GM12878 (cell line): ENCODE measurements at regions not wholly inside any gene's neighbourhood (a gene's known extent, or its start where the extent isn't known, plus 50 kb on each side); places are given as distances from the start of the nearest gene placed in this dataset.

Source experiments
- ATAC-seq: fragments of 200-7000 bp; cut with Tn5 transposase; 3 replicates; pipeline ENCODE4 v1.9.1; 2020; ENCODE audit warnings: mild to moderate bottlenecking, moderate library complexity
- BruUV-seq: library from RNA; stranded (reverse); fragments of 400-500 nt; replicated peaks from 2 replicates; lab custom pipeline; 2021; lab: Mats Ljungman, UMichigan
- CTCF ChIA-PET: fragments of 300-600 bp; sonication (Branson Sonifier 250); formaldehyde crosslinking; extraction: SDS; loops from one replicate; lab custom pipeline; 2021; ENCODE audit warnings: inconsistent platforms; lab: Yijun Ruan, JAX
- POLR2A ChIA-PET: fragments of 350-600 bp; formaldehyde crosslinking; extraction: SDS; loops from one replicate; lab custom pipeline; 2021; ENCODE audit warnings: inconsistent platforms; lab: Charles Lee
- RAD21 ChIA-PET: fragments of 300-600 bp; sonication (Branson Sonifier 250); formaldehyde crosslinking; loops from one replicate; lab custom pipeline; 2023; ENCODE audit warnings: antibody characterized with exemption; ENCODE audit not compliant: unreplicated experiment; lab: Charles Lee
- SMC1A ChIA-PET: fragments of 300-600 bp; sonication (Branson Sonifier 250); formaldehyde crosslinking; loops from one replicate; lab custom pipeline; 2023; ENCODE audit not compliant: unreplicated experiment, uncharacterized antibody; lab: Charles Lee
- DNase-seq: peaks from one replicate; pipeline ENCODE4 v3.0.0-alpha.2; 2011; ENCODE audit warnings: low read depth, low spot score
- FAIRE-seq: peaks from 3 replicates; lab custom pipeline; 2011; peaks lifted over from hg19 to GRCh38; lab: Jason Lieb, UNC
- H2AFZ ChIP-seq: 2 replicates; pipeline ENCODE4 v1.6.0; 2011; ENCODE audit warnings: low read depth, low read length, control low read depth; ENCODE audit not compliant: control insufficient read depth
- H3K27ac ChIP-seq: 2 replicates; pipeline ENCODE4 v1.5.1; 2011; ENCODE audit warnings: control low read depth; ENCODE audit not compliant: control insufficient read depth, insufficient read depth
- H3K27me3 ChIP-seq, 2 experiments: replicated peaks in 1 of 2; 2 replicates each; pipeline versions ENCODE4 v1.6.0 to v1.6.1; 2011; ENCODE audit warnings: low read length in 1 of 2; ENCODE audit not compliant: control insufficient read depth in 2 of 2, insufficient read depth in 2 of 2
- H3K36me3 ChIP-seq, 2 experiments: 2 replicates each; pipeline ENCODE4 v1.5.1; 2011; ENCODE audit warnings: low read length in 1 of 2; ENCODE audit not compliant: control insufficient read depth in 2 of 2, insufficient read depth in 2 of 2
- H3K4me1 ChIP-seq: 2 replicates; pipeline ENCODE4 v1.6.1; 2011; ENCODE audit warnings: mild to moderate bottlenecking, low read length, moderate library complexity, mixed read lengths; ENCODE audit not compliant: control insufficient read depth, insufficient read depth
- H3K4me2 ChIP-seq: 2 replicates; pipeline ENCODE4 v1.6.0; 2011; ENCODE audit warnings: control low read depth; ENCODE audit not compliant: control insufficient read depth, insufficient read depth
- H3K4me3 ChIP-seq: fragments of 200-600 bp; sonication (generic); 2 replicates; pipeline ENCODE4 v1.5.1; 2016
- H3K79me2 ChIP-seq: 2 replicates; pipeline ENCODE4 v1.6.0; 2011; ENCODE audit warnings: low read length; ENCODE audit not compliant: control insufficient read depth, insufficient read depth
- H3K9ac ChIP-seq: 2 replicates; pipeline ENCODE4 v1.8.0; 2011; ENCODE audit warnings: low read length, control low read depth, mixed read lengths; ENCODE audit not compliant: control insufficient read depth, insufficient read depth
- H3K9me3 ChIP-seq: replicated peaks from 3 replicates; pipeline ENCODE4 v1.5.1; 2011; ENCODE audit warnings: mild to moderate bottlenecking, low read length; ENCODE audit not compliant: control insufficient read depth, insufficient read depth
- H4K20me1 ChIP-seq: 2 replicates; pipeline ENCODE4 v1.6.0; 2011; ENCODE audit not compliant: control insufficient read depth, insufficient read depth
- BHLHE40 ChIP-seq, 2 experiments: fragments of 450-650 bp in 1 of 2; IDR thresholded peaks; 2 replicates each; pipeline ENCODE4 v1.6.1; 2011 to 2017; ENCODE audit warnings: low read depth in 2 of 2, borderline replicate concordance in 1 of 2, improper control_type of control experiment in 1 of 2, low read length in 1 of 2, mild to moderate bottlenecking in 1 of 2
- CBFB ChIP-seq: IDR thresholded peaks from 2 replicates; pipeline ENCODE4 v1.6.1; 2016; ENCODE audit warnings: antibody characterized with exemption, low read depth
- CHD4 ChIP-seq: fragments of 200-600 bp; sonication (generic); IDR thresholded peaks from 2 replicates; pipeline ENCODE4 v1.6.1; 2016; ENCODE audit warnings: mild to moderate bottlenecking
- EED ChIP-seq: sonication (generic); IDR thresholded peaks from 2 replicates; pipeline ENCODE4 v1.6.1; 2016; ENCODE audit warnings: antibody characterized with exemption, low read depth
- GABPA ChIP-seq: IDR thresholded peaks from 2 replicates; pipeline ENCODE4 v1.6.1; 2014; ENCODE audit warnings: antibody characterized with exemption, low read depth, mild to moderate bottlenecking, inconsistent platforms
- NRF1 ChIP-seq: conservative IDR thresholded peaks from 2 replicates; pipeline ENCODE4 v1.6.1; 2011; ENCODE audit warnings: mild to moderate bottlenecking, low read depth, low read length, improper control_type of control experiment
- RUNX3 ChIP-seq: IDR thresholded peaks from 2 replicates; pipeline ENCODE4 v1.6.1; 2012; ENCODE audit warnings: low read length, inconsistent platforms
- SIN3A ChIP-seq: IDR thresholded peaks from 2 replicates; pipeline ENCODE4 v1.6.1; 2012; ENCODE audit warnings: low read depth, low read length, improper control_type of control experiment
- SREBF2 ChIP-seq: IDR thresholded peaks from 2 replicates; pipeline ENCODE4 v1.6.1; 2012; ENCODE audit warnings: mild to moderate bottlenecking, low read length
- WGBS: methylation state at CpG from one replicate; pipeline ENCODE4 v1.1.6; 2016; ENCODE audit warnings: low lambda C conversion rate; ENCODE audit not compliant: insufficient replicate concordance, insufficient coverage; ENCODE audit errors: missing lambda C conversion rate; 5-methylcytosine and 5-hydroxymethylcytosine counted together
- in situ Hi-C: fragments of 300-500 bp; cut with MboI; formaldehyde crosslinking; loops from 9 replicates; pipeline ENCODE4 v1.14.3; 2018; ENCODE audit warnings: mixed read lengths
- intact Hi-C: fragments of 100-400 bp; cut with micrococcal nuclease; formaldehyde crosslinking; loops from one replicate; pipeline ENCODE4 v1.14.2; 2022; ENCODE audit not compliant: unreplicated experiment
- TF ChIP-seq, protein P1 (sequence below): fragments of 450-650 bp; IDR thresholded peaks from 2 replicates; pipeline ENCODE4 v1.6.1; 2017; ENCODE audit warnings: low read depth, mild to moderate bottlenecking, moderate library complexity
- TF ChIP-seq, protein P2 (sequence below): fragments of 450-650 bp; IDR thresholded peaks from 2 replicates; pipeline ENCODE4 v1.6.1; 2017; ENCODE audit warnings: mild to moderate bottlenecking, moderate library complexity
- TF ChIP-seq, protein P3 (sequence below): fragments of 150-350 bp; IDR thresholded peaks from 2 replicates; pipeline ENCODE4 v1.6.1; 2014; ENCODE audit warnings: mild to moderate bottlenecking, low read depth, low read length

DNA sequence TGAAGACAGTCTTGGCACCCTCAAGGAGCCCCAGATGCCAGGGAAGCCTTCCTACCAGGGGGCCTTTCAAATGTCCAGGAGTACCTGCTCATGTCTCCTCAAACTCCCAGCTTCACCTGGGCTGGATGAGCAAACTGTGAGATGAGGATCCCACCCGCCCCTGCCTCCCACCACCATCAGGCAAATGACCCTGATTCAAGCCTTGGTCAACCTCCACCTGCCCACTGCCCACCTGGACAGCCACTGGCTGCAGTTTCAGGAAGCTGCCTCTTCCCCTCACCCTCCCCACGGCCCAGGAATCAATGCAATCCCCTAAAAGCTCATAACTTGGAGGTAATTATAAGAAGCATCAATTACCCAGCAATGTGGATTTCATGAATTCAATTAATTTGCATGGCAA lies 122.7 kb downstream of the BUD13 start:
- H3K27ac ChIP-seq, result no peak overlapping the region
- FAIRE-seq (no peak), DNase-seq (no peak), ATAC-seq (no peak)
- no peak overlapping the region for H3K4me2 ChIP-seq
- in situ Hi-C loops, result no loop called here
- intact Hi-C loops, result no loop called here
- ChIA-PET SMC1A (no interaction called here), RAD21 (no interaction called here), CTCF (no interaction called here), POLR2A (no interaction called here)
- no peaks in the 10 kb centered on the region for H3K9me3 ChIP-seq
- no peaks in the 10 kb centered on the region; the same call in 1 of the 2 replicates for H4K20me1 ChIP-seq
- no TSS peak for BruUV-seq
- H3K27me3 ChIP-seq, result peaks cover 0 to 2% of the 10 kb centered on the region in 2 experiments; a peak in 2 of 4 replicates
- 0% methylated on average over 1 of the region's 2 CpGs for WGBS
- H3K79me2 ChIP-seq, result no peaks in the 10 kb centered on the region
- H3K9ac ChIP-seq, result no peak overlapping the region
- no peaks in the 10 kb centered on the region for H3K4me1 ChIP-seq
- no peak overlapping the region for H3K4me3 ChIP-seq
- H2AFZ ChIP-seq, result no peak overlapping the region
- H3K36me3 ChIP-seq, result no peaks in the 10 kb centered on the region
- no peak for TF ChIP-seq EED
- TF ChIP-seq, protein P1, sequence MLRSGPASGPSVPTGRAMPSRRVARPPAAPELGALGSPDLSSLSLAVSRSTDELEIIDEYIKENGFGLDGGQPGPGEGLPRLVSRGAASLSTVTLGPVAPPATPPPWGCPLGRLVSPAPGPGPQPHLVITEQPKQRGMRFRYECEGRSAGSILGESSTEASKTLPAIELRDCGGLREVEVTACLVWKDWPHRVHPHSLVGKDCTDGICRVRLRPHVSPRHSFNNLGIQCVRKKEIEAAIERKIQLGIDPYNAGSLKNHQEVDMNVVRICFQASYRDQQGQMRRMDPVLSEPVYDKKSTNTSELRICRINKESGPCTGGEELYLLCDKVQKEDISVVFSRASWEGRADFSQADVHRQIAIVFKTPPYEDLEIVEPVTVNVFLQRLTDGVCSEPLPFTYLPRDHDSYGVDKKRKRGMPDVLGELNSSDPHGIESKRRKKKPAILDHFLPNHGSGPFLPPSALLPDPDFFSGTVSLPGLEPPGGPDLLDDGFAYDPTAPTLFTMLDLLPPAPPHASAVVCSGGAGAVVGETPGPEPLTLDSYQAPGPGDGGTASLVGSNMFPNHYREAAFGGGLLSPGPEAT, result no peak
- no peak for TF ChIP-seq RUNX3
- no peak for TF ChIP-seq SIN3A
- TF ChIP-seq BHLHE40 (IDR thresholded peaks at IDR 0.05; ENCODE audit: borderline replicate concordance in 1 of 2, low read depth in 2 of 2, low read length in 1 of 2), result no peak
- TF ChIP-seq CHD4, result no peak
- TF ChIP-seq CBFB, result no peak
- TF ChIP-seq, protein P2, sequence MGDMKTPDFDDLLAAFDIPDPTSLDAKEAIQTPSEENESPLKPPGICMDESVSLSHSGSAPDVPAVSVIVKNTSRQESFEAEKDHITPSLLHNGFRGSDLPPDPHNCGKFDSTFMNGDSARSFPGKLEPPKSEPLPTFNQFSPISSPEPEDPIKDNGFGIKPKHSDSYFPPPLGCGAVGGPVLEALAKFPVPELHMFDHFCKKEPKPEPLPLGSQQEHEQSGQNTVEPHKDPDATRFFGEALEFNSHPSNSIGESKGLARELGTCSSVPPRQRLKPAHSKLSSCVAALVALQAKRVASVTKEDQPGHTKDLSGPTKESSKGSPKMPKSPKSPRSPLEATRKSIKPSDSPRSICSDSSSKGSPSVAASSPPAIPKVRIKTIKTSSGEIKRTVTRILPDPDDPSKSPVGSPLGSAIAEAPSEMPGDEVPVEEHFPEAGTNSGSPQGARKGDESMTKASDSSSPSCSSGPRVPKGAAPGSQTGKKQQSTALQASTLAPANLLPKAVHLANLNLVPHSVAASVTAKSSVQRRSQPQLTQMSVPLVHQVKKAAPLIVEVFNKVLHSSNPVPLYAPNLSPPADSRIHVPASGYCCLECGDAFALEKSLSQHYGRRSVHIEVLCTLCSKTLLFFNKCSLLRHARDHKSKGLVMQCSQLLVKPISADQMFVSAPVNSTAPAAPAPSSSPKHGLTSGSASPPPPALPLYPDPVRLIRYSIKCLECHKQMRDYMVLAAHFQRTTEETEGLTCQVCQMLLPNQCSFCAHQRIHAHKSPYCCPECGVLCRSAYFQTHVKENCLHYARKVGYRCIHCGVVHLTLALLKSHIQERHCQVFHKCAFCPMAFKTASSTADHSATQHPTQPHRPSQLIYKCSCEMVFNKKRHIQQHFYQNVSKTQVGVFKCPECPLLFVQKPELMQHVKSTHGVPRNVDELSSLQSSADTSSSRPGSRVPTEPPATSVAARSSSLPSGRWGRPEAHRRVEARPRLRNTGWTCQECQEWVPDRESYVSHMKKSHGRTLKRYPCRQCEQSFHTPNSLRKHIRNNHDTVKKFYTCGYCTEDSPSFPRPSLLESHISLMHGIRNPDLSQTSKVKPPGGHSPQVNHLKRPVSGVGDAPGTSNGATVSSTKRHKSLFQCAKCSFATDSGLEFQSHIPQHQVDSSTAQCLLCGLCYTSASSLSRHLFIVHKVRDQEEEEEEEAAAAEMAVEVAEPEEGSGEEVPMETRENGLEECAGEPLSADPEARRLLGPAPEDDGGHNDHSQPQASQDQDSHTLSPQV, result no peak
- TF ChIP-seq GABPA, result no peak
- TF ChIP-seq, protein P3, sequence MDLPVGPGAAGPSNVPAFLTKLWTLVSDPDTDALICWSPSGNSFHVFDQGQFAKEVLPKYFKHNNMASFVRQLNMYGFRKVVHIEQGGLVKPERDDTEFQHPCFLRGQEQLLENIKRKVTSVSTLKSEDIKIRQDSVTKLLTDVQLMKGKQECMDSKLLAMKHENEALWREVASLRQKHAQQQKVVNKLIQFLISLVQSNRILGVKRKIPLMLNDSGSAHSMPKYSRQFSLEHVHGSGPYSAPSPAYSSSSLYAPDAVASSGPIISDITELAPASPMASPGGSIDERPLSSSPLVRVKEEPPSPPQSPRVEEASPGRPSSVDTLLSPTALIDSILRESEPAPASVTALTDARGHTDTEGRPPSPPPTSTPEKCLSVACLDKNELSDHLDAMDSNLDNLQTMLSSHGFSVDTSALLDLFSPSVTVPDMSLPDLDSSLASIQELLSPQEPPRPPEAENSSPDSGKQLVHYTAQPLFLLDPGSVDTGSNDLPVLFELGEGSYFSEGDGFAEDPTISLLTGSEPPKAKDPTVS, result no peak
- TF ChIP-seq NRF1, result no peak
- no peak for TF ChIP-seq SREBF2
